HUES6 (cell line): ENCODE measurements at regions not wholly inside any gene's neighbourhood (a gene's known extent, or its start where the extent isn't known, plus 50 kb on each side); places are given as distances from the start of the nearest gene placed in this dataset.

Experiments
- H3K27ac ChIP-seq: 2 replicates; pipeline ENCODE4 v1.7.0; 2013; ENCODE audit warnings: low read depth, mild to moderate bottlenecking, low read length, inconsistent platforms
- H3K27me3 ChIP-seq: 2 replicates; pipeline ENCODE4 v1.6.1; 2013; ENCODE audit warnings: low read length; ENCODE audit not compliant: control insufficient read depth, insufficient read depth
- H3K36me3 ChIP-seq: 2 replicates; pipeline ENCODE4 v1.6.1; 2013; ENCODE audit warnings: low read length; ENCODE audit not compliant: control insufficient read depth, insufficient read depth
- H3K4me1 ChIP-seq: 2 replicates; pipeline ENCODE4 v1.6.1; 2013; ENCODE audit warnings: low read length; ENCODE audit not compliant: control insufficient read depth, insufficient read depth
- H3K4me3 ChIP-seq: 2 replicates; pipeline ENCODE4 v1.5.1; 2013; ENCODE audit warnings: low read depth, low read length
- H3K9ac ChIP-seq: one replicate; pipeline ENCODE4 v1.6.1; 2013; ENCODE audit warnings: mild to moderate bottlenecking, low read length
- H3K9me3 ChIP-seq: 2 replicates; pipeline ENCODE4 v1.6.1; 2013; ENCODE audit warnings: low read depth, low read length; ENCODE audit not compliant: control insufficient read depth, insufficient read depth

- Histone ChIP-seq H3K27ac (no peak overlapping the region), H3K36me3 (no peaks in the 10 kb centered on the region), H3K9me3 (no peaks in the 10 kb centered on the region), H3K4me3 (no peak overlapping the region), H3K27me3 (no peaks in the 10 kb centered on the region), H3K4me1 (no peaks in the 10 kb centered on the region), H3K9ac (no peak overlapping the region)
Measured at GRCh38 chr6:126784161-126784790, 334.2 kb upstream of the RSPO3 start.

- Histone ChIP-seq H3K27me3 (no peaks in the 10 kb centered on the region), H3K4me3 (no peak overlapping the region), H3K36me3 (no peaks in the 10 kb centered on the region), H3K9me3 (no peaks in the 10 kb centered on the region), H3K27ac (no peak overlapping the region), H3K4me1 (no peaks in the 10 kb centered on the region), H3K9ac (no peak overlapping the region)
Measured at GRCh38 chr6:126786262-126786661, 332.2 kb upstream of the RSPO3 start.

- no peak overlapping the region for H3K27ac ChIP-seq
- H3K36me3 ChIP-seq: no peaks in the 10 kb centered on the region
- no peak overlapping the region for H3K9ac ChIP-seq
- no peaks in the 10 kb centered on the region for H3K27me3 ChIP-seq
- H3K9me3 ChIP-seq: no peaks in the 10 kb centered on the region
- H3K4me3 ChIP-seq: no peak overlapping the region
- no peaks in the 10 kb centered on the region for H3K4me1 ChIP-seq
Measured at GRCh38 chr6:126787635-126788034, 330.8 kb upstream of the RSPO3 start.

GRCh38 chr6:126788861-126789365 is 329.6 kb upstream of the RSPO3 start:
- no peaks in the 10 kb centered on the region for H3K36me3 ChIP-seq
- H3K9me3 ChIP-seq: no peaks in the 10 kb centered on the region
- no peaks in the 10 kb centered on the region for H3K4me1 ChIP-seq
- no peak overlapping the region for H3K27ac ChIP-seq
- H3K27me3 ChIP-seq: no peaks in the 10 kb centered on the region
- no peak overlapping the region for H3K9ac ChIP-seq
- no peak overlapping the region for H3K4me3 ChIP-seq

- Histone ChIP-seq H3K27me3 (no peaks in the 10 kb centered on the region), H3K4me1 (no peaks in the 10 kb centered on the region), H3K9me3 (no peaks in the 10 kb centered on the region), H3K36me3 (no peaks in the 10 kb centered on the region), H3K4me3 (no peak overlapping the region), H3K9ac (no peak overlapping the region), H3K27ac (no peak overlapping the region)
Measured at GRCh38 chr6:126792340-126793085, 326.0 kb upstream of the RSPO3 start.

GRCh38 chr6:126795161-126795560 is 323.3 kb upstream of the RSPO3 start:
- Histone ChIP-seq H3K9ac (no peak overlapping the region), H3K36me3 (no peaks in the 10 kb centered on the region), H3K27me3 (no peaks in the 10 kb centered on the region), H3K4me3 (no peak overlapping the region), H3K4me1 (no peaks in the 10 kb centered on the region), H3K9me3 (no peaks in the 10 kb centered on the region), H3K27ac (no peak overlapping the region)

GRCh38 chr6:126797981-126798380 is 320.5 kb upstream of the RSPO3 start:
- H3K4me1 ChIP-seq: no peaks in the 10 kb centered on the region; the same call in 1 of the 2 replicates
- H3K27ac ChIP-seq: no peak overlapping the region
- H3K4me3 ChIP-seq: no peak overlapping the region

GRCh38 chr6:126803769-126804168 is 314.7 kb upstream of the RSPO3 start:
- Histone ChIP-seq H3K36me3 (no peaks in the 10 kb centered on the region), H3K27me3 (no peaks in the 10 kb centered on the region), H3K9ac (no peak overlapping the region), H3K27ac (no peak overlapping the region), H3K4me1 (no peaks in the 10 kb centered on the region; the same call in 1 of the 2 replicates), H3K4me3 (no peak overlapping the region), H3K9me3 (no peaks in the 10 kb centered on the region)

More at GRCh38 chr6:126797981-126798380, 320.5 kb upstream of the RSPO3 start:
- Histone ChIP-seq H3K9me3 (no peaks in the 10 kb centered on the region), H3K36me3 (no peaks in the 10 kb centered on the region), H3K9ac (no peak overlapping the region), H3K27me3 (no peaks in the 10 kb centered on the region)

- H3K4me1 ChIP-seq: no peaks in the 10 kb centered on the region; the same call in 1 of the 2 replicates
- H3K27me3 ChIP-seq: no peaks in the 10 kb centered on the region
- no peak overlapping the region for H3K9ac ChIP-seq
- no peaks in the 10 kb centered on the region for H3K36me3 ChIP-seq
- H3K9me3 ChIP-seq: no peaks in the 10 kb centered on the region
- H3K4me3 ChIP-seq: no peak overlapping the region
- no peak overlapping the region for H3K27ac ChIP-seq
Measured at GRCh38 chr6:126804332-126805064, 314.0 kb upstream of the RSPO3 start.

- no peaks in the 10 kb centered on the region for H3K27me3 ChIP-seq
- H3K9ac ChIP-seq: no peak overlapping the region
- no peak overlapping the region for H3K4me3 ChIP-seq
- no peaks in the 10 kb centered on the region for H3K36me3 ChIP-seq
- no peaks in the 10 kb centered on the region for H3K9me3 ChIP-seq
- H3K27ac ChIP-seq: no peak overlapping the region
- H3K4me1 ChIP-seq: no peaks in the 10 kb centered on the region; the same call in 1 of the 2 replicates
Measured at GRCh38 chr6:126805861-126806260, 312.6 kb upstream of the RSPO3 start.

- H3K36me3 ChIP-seq: no peaks in the 10 kb centered on the region
- no peak overlapping the region for H3K27ac ChIP-seq
- no peak overlapping the region for H3K9ac ChIP-seq
- no peaks in the 10 kb centered on the region for H3K9me3 ChIP-seq
- H3K27me3 ChIP-seq: no peaks in the 10 kb centered on the region
- no peak overlapping the region for H3K4me3 ChIP-seq
- peaks cover 5% of the 10 kb centered on the region for H3K4me1 ChIP-seq
Measured at GRCh38 chr6:126807876-126808275, 310.6 kb upstream of the RSPO3 start.
